GM19035 (cell line): ENCODE measurements at regions not wholly inside any gene's neighbourhood (a gene's known extent, or its start where the extent isn't known, plus 50 kb on each side); places are given as distances from the start of the nearest gene placed in this dataset.

ENCODE experiments used
- ATAC-seq: cut with Tn5 transposase; IDR thresholded peaks from one replicate; pipeline ENCODE4 v1.9.1; 2021; ENCODE audit not compliant: unreplicated experiment

- no peak for ATAC-seq
Measured at GRCh38 chr1:37404711-37405110, 69.7 kb upstream of the ZC3H12A start.

DNA sequence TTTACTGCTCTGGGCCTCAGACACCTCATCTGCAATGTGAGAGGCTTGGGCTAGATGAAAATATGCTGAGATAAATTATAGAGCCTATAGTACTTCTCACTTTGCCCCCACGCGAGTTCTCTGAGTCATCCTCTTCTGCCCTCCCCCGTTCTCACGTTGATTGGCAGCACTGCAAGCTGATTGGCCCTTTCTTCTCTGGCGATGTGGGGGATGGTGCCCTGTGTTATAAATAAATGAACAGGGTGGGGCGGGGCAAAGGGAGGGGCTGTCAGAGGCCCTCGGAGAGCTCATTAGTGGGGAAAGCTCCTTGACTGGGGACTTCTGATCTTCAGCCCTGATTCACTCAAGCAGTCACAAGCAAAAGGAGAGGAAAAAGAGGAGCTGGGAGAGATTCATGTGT, 64.3 kb upstream of the ZC3H12A start:
- no peak for ATAC-seq

DNA sequence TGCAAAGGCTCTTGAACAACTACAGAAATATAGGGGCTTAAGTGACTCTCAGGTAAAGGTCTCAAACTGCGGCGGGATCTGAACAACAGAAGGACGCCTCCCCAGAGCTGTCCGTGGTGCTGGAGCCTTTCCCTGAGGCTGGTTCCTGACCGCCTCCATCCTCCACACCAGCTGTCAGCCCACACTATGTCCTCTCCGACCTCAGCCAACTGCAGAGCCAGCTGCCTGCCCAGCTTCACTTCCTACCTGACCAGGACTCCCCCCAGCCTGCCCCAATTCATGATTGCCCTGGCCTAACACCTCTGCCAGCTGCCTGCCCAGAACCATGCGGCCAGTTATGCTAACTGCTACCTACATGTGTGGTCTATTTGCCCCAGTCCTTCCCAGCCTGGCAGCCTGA, 63.6 kb upstream of the ZC3H12A start:
- ATAC-seq: no peak

- ATAC-seq: no peak
Measured at GRCh38 chr1:37415611-37416244, 58.7 kb upstream of the ZC3H12A start.

- ATAC-seq: no peak
Measured at GRCh38 chr1:37420456-37420855, 53.9 kb upstream of the ZC3H12A start.

GRCh38 chr1:37423810-37424209, 50.6 kb upstream of the ZC3H12A start:
- ATAC-seq: no peak

DNA sequence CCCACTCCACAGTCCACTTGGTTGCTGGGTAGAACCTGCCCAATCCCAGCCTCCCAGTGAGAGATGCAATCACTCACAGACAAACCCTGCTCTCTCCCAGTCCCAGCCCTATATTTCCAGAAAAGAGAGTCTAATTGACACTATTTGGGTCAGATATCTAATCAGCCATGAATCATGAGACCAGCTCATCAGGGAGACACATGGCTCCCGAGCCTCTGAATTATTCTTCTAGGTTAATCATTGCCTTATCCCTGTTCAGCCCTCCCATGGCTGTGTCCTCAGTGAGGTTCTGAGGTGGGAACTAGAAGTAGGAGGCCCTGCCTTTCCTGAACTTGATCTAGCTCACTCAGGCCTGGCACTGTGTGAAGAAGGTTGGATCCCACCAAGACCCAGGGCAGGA, 49.9 kb upstream of the ZC3H12A start:
- ATAC-seq: no peak
